H9 (cell line): ENCODE measurements at regions not wholly inside any gene's neighbourhood (a gene's known extent, or its start where the extent isn't known, plus 50 kb on each side); places are given as distances from the start of the nearest gene placed in this dataset.

ENCODE experiments used
- DNase-seq: peaks from one replicate; pipeline ENCODE4 v3.0.0-alpha.2; 2017
- H2AFZ ChIP-seq: one replicate; pipeline ENCODE4 v1.6.1; 2013; ENCODE audit warnings: mild to moderate bottlenecking, low read length, control low read depth, moderate library complexity
- H2AK5ac ChIP-seq: 2 replicates; pipeline ENCODE4 v1.6.1; 2013; ENCODE audit warnings: low read length, control low read depth, mixed read lengths; ENCODE audit not compliant: insufficient read length
- H2BK120ac ChIP-seq: one replicate; pipeline ENCODE4 v1.6.1; 2013; ENCODE audit warnings: low read depth, mild to moderate bottlenecking, low read length, control low read depth, inconsistent platforms; ENCODE audit not compliant: poor library complexity, severe bottlenecking
- H2BK12ac ChIP-seq: 2 replicates; pipeline ENCODE4 v1.6.1; 2013; ENCODE audit warnings: low read length, control low read depth, mixed read lengths, low read depth; ENCODE audit not compliant: insufficient read length
- H2BK15ac ChIP-seq: 2 replicates; pipeline ENCODE4 v1.6.1; 2013; ENCODE audit warnings: low read depth, low read length, control low read depth
- H2BK20ac ChIP-seq: one replicate; pipeline ENCODE4 v1.6.1; 2013; ENCODE audit warnings: low read depth, mild to moderate bottlenecking, low read length, control low read depth, inconsistent platforms; ENCODE audit not compliant: poor library complexity, severe bottlenecking
- H2BK5ac ChIP-seq: 2 replicates; pipeline ENCODE4 v1.6.1; 2013; ENCODE audit warnings: low read length, control low read depth, mixed read lengths; ENCODE audit not compliant: insufficient read length
- H3K14ac ChIP-seq: 2 replicates; pipeline ENCODE4 v1.6.1; 2013; ENCODE audit warnings: low read length, control low read depth; ENCODE audit not compliant: insufficient read depth
- H3K18ac ChIP-seq: 2 replicates; pipeline ENCODE4 v1.6.1; 2013; ENCODE audit warnings: low read depth, mild to moderate bottlenecking, mixed read lengths, low read length, control low read depth; ENCODE audit not compliant: insufficient read length
- H3K23ac ChIP-seq: 2 replicates; pipeline ENCODE4 v1.6.1; 2013; ENCODE audit warnings: low read length, control low read depth, mixed read lengths, low read depth; ENCODE audit not compliant: insufficient read length
- H3K23me2 ChIP-seq: 2 replicates; pipeline ENCODE4 v1.6.1; 2013; ENCODE audit warnings: low read depth, mild to moderate bottlenecking, mixed read lengths, low read length, control low read depth; ENCODE audit not compliant: insufficient read length, poor library complexity, severe bottlenecking
- H3K27ac ChIP-seq: 2 replicates; pipeline ENCODE4 v1.5.1; 2013; ENCODE audit warnings: low read length, control low read depth, mixed read lengths, low read depth; ENCODE audit not compliant: insufficient read length
- H3K27me3 ChIP-seq: 2 replicates; pipeline ENCODE4 v1.6.1; 2013; ENCODE audit warnings: low read length, control low read depth, inconsistent platforms; ENCODE audit not compliant: insufficient read depth
- H3K4ac ChIP-seq: 2 replicates; pipeline ENCODE4 v1.6.1; 2013; ENCODE audit warnings: low read depth, mild to moderate bottlenecking, control low read depth, inconsistent platforms, low read length, moderate library complexity
- H3K4me1 ChIP-seq: 2 replicates; pipeline ENCODE4 v1.6.1; 2013; ENCODE audit warnings: low read length, control low read depth, inconsistent platforms; ENCODE audit not compliant: insufficient read depth
- H3K4me2 ChIP-seq: 2 replicates; pipeline ENCODE4 v1.6.1; 2013; ENCODE audit warnings: low read length, control low read depth, mixed read lengths; ENCODE audit not compliant: insufficient read length, insufficient read depth
- H3K56ac ChIP-seq: 2 replicates; pipeline ENCODE4 v1.6.1; 2013; ENCODE audit warnings: low read depth, mild to moderate bottlenecking, mixed read lengths, low read length, control low read depth; ENCODE audit not compliant: insufficient read length
- H3K79me1 ChIP-seq: 2 replicates; pipeline ENCODE4 v1.6.1; 2013; ENCODE audit warnings: low read depth, mild to moderate bottlenecking, moderate library complexity, low read length, control low read depth, inconsistent platforms; ENCODE audit not compliant: insufficient read depth, poor library complexity, severe bottlenecking
- H3K79me2 ChIP-seq: 2 replicates; pipeline ENCODE4 v1.6.1; 2013; ENCODE audit warnings: low read length, control low read depth, inconsistent platforms; ENCODE audit not compliant: insufficient read depth
- H3K9ac ChIP-seq: 2 replicates; pipeline ENCODE4 v1.6.1; 2013; ENCODE audit warnings: low read length, control low read depth, mixed read lengths; ENCODE audit not compliant: insufficient read length; ENCODE audit errors: extremely low read depth
- H3K9me3 ChIP-seq: one replicate; pipeline ENCODE4 v1.6.1; 2013; ENCODE audit warnings: low read depth, low read length, inconsistent platforms; ENCODE audit not compliant: control insufficient read depth
- H3T11ph ChIP-seq: one replicate; pipeline ENCODE4 v1.6.1; 2013; ENCODE audit warnings: mild to moderate bottlenecking, low read length, control low read depth, inconsistent platforms
- H4K20me1 ChIP-seq: one replicate; pipeline ENCODE4 v1.6.1; 2013; ENCODE audit not compliant: control insufficient read depth, insufficient read length, insufficient read depth
- H4K5ac ChIP-seq: 2 replicates; pipeline ENCODE4 v1.6.1; 2013; ENCODE audit warnings: low read depth, mild to moderate bottlenecking, mixed read lengths, low read length, control low read depth; ENCODE audit not compliant: insufficient read length
- H4K8ac ChIP-seq: replicated peaks from 2 replicates; pipeline ENCODE4 v1.6.1; 2013; ENCODE audit warnings: low read length, control low read depth, mixed read lengths, low read depth; ENCODE audit not compliant: insufficient read length
- H4K91ac ChIP-seq: 2 replicates; pipeline ENCODE4 v1.6.1; 2013; ENCODE audit warnings: low read depth, mild to moderate bottlenecking, moderate library complexity, mixed read lengths, low read length, control low read depth; ENCODE audit not compliant: insufficient read length
- H3K27ac Mint-ChIP-seq, 3 experiments: 2 replicates in 2 of 3; 3 replicates in 1 of 3; pipeline ENCODE4 v1.8.0; 2020 to 2021; ENCODE audit warnings: mixed read lengths in 3 of 3, mild to moderate bottlenecking in 1 of 3, moderate library complexity in 1 of 3
- H3K27me3 Mint-ChIP-seq: 2 replicates; pipeline ENCODE4 v1.8.0; 2021; ENCODE audit warnings: low read depth, mild to moderate bottlenecking, moderate library complexity, mixed read lengths
- H3K36me3 Mint-ChIP-seq, 3 experiments: 2 replicates in 2 of 3; 3 replicates in 1 of 3; pipeline ENCODE4 v1.8.0; 2020 to 2021; ENCODE audit warnings: low read depth in 3 of 3, mixed read lengths in 3 of 3; ENCODE audit not compliant: insufficient read depth in 1 of 3
- H3K4me1 Mint-ChIP-seq, 2 experiments: 2 replicates each; pipeline ENCODE4 v1.8.0; 2020; ENCODE audit warnings: mixed read lengths in 2 of 2
- H3K4me3 Mint-ChIP-seq, 2 experiments: 2 replicates in 1 of 2; 3 replicates in 1 of 2; pipeline ENCODE4 v1.8.0; 2020 to 2021; ENCODE audit warnings: mild to moderate bottlenecking in 2 of 2, mixed read lengths in 2 of 2, moderate library complexity in 1 of 2
- H3K9me3 Mint-ChIP-seq, 2 experiments: 2 replicates in 1 of 2; 3 replicates in 1 of 2; pipeline ENCODE4 v1.8.0; 2020; ENCODE audit warnings: mild to moderate bottlenecking in 2 of 2, mixed read lengths in 2 of 2, moderate library complexity in 1 of 2
- CTCF ChIP-seq: fragments of 200-600 bp; sonication (generic); conservative IDR thresholded peaks from 3 replicates; pipeline ENCODE4 v1.8.0; 2021; ENCODE audit warnings: antibody characterized with exemption, mild to moderate bottlenecking
- WGBS: extraction: QIAGEN DNeasy Blood & Tissue Kit; methylation state at CpG from one replicate; pipeline ENCODE4 v1.1.7; 2013; ENCODE audit warnings: missing lambda C conversion rate, low lambda C conversion rate, mixed read lengths; ENCODE audit not compliant: insufficient read length; ENCODE audit errors: extremely low coverage; 5-methylcytosine and 5-hydroxymethylcytosine counted together

GRCh38 chr12:115820656-115821055 is 456.8 kb downstream of the MED13L start:
- H2BK12ac ChIP-seq = no peak overlapping the region
- H3K4me2 ChIP-seq = no peak overlapping the region
- no peaks in the 10 kb centered on the region for H3K9me3 ChIP-seq
- no peaks in the 10 kb centered on the region for H3K4me1 ChIP-seq
- no peak for DNase-seq
- Mint-ChIP-seq H3K27ac (no peak overlapping the region), H3K36me3 (no peaks in the 10 kb centered on the region), H3K4me3 (no peak overlapping the region), H3K9me3 (peaks cover 3 to 5% of the 10 kb centered on the region in 2 experiments; a peak in 4 of 5 replicates), H3K27me3 (peaks cover 18% of the 10 kb centered on the region), H3K4me1 (no peaks in the 10 kb centered on the region)
- no peak overlapping the region for H2BK20ac ChIP-seq
- no peak overlapping the region for H4K5ac ChIP-seq
- no peak overlapping the region for H3K18ac ChIP-seq
- H3K14ac ChIP-seq = no peak overlapping the region
- H3K27ac ChIP-seq = no peak overlapping the region
- no peak for TF ChIP-seq CTCF
- no peak overlapping the region for H3K4ac ChIP-seq
- H3K79me2 ChIP-seq = no peaks in the 10 kb centered on the region
- H2BK120ac ChIP-seq = no peak overlapping the region
- H3K9ac ChIP-seq = no peak overlapping the region
- H4K91ac ChIP-seq = no peak overlapping the region
- no peak overlapping the region for H3K56ac ChIP-seq
- H3K79me1 ChIP-seq = no peaks in the 10 kb centered on the region
- H3K23ac ChIP-seq = no peak overlapping the region
- H2AK5ac ChIP-seq = no peak overlapping the region
- no peak overlapping the region for H2AFZ ChIP-seq
- H3T11ph ChIP-seq = no peak overlapping the region
- H4K20me1 ChIP-seq = no peaks in the 10 kb centered on the region
- H3K23me2 ChIP-seq = no peaks in the 10 kb centered on the region
- H2BK5ac ChIP-seq = no peak overlapping the region
- H4K8ac ChIP-seq = no peak overlapping the region
- H3K27me3 ChIP-seq = no peaks in the 10 kb centered on the region; the same call in 1 of the 2 replicates
- no peak overlapping the region for H2BK15ac ChIP-seq
- no CpG with 5 or more reads among the region's 3 CpGs for WGBS
